Psoas muscle (tissue), 7 donors: ENCODE measurements at regions not wholly inside any gene's neighbourhood (a gene's known extent, or its start where the extent isn't known, plus 50 kb on each side); places are given as distances from the start of the nearest gene placed in this dataset.
"Not testable (repeated sequence)": the region's sequence is repeated elsewhere in the genome, so short reads cannot be mapped to it uniquely, and the experiment has no call there.

Experiments
- ATAC-seq, 4 donors: fragments of 200-7000 bp; cut with Tn5 transposase; one replicate each; pipeline ENCODE4 v1.9.1; 2020; ENCODE audit warnings: moderate library complexity in 3 of 4, mild to moderate bottlenecking in 2 of 4
- DNase-seq, 2 donors: peaks; one replicate each; pipeline ENCODE4 v3.0.0-alpha.2; 2020
- H3K27ac ChIP-seq: fragments of 200-600 bp; one replicate; pipeline ENCODE4 v1.8.0; 2022
- H3K27me3 ChIP-seq, 3 donors: fragments of 200-600 bp in 1 of 3; one replicate each; pipeline versions ENCODE4 v1.6.1 to v1.8.0; 2013 to 2022; ENCODE audit warnings: low read length in 2 of 3, mild to moderate bottlenecking in 2 of 3, moderate library complexity in 1 of 3; ENCODE audit not compliant: insufficient read depth in 3 of 3
- H3K36me3 ChIP-seq, 2 donors: fragments of 200-600 bp in 1 of 2; one replicate each; pipeline versions ENCODE4 v1.6.1 to v1.8.0; 2013 to 2022; ENCODE audit warnings: low read depth in 1 of 2, mild to moderate bottlenecking in 1 of 2, moderate library complexity in 1 of 2; ENCODE audit not compliant: insufficient read depth in 1 of 2
- H3K4me1 ChIP-seq: fragments of 200-600 bp; one replicate; pipeline ENCODE4 v1.8.0; 2022
- H3K4me3 ChIP-seq: fragments of 200-600 bp; one replicate; pipeline ENCODE4 v1.8.0; 2022; ENCODE audit warnings: mild to moderate bottlenecking
- H3K9me3 ChIP-seq: fragments of 200-600 bp; one replicate; pipeline ENCODE4 v1.8.0; 2022
- WGBS, 3 donors: extraction: QIAGEN DNeasy Blood & Tissue Kit; methylation state at CpG; one replicate each; pipeline versions ENCODE4 v1.1.6 to v1.1.7; 2013; 5-methylcytosine and 5-hydroxymethylcytosine counted together
- intact Hi-C, 2 donors: fragments of 100-400 bp; cut with DNase I; formaldehyde crosslinking; loops; one replicate each; pipeline versions ENCODE4 v1.11.0 to v1.14.2; 2022
- TF ChIP-seq, protein P1 (sequence below): fragments of 200-600 bp; IDR thresholded peaks from one replicate; pipeline ENCODE4 v1.8.0; 2022; ENCODE audit warnings: antibody characterized with exemption
- donor health status: healthy with polysubstance abuse.
- donor health status: DM: no; HTN: no; CAD: no; lungs with moderate emphysema.
- donor health status: Bipolar disorder and iron deficiency.
- donor health status: healthy.
- donor health status: DM: yes; HTN: yes; CAD: no.
- donor health status: DM: no; HTN: no; CAD: no.
- donor health status: DM: yes; HTN: yes; CAD: no.

DNA sequence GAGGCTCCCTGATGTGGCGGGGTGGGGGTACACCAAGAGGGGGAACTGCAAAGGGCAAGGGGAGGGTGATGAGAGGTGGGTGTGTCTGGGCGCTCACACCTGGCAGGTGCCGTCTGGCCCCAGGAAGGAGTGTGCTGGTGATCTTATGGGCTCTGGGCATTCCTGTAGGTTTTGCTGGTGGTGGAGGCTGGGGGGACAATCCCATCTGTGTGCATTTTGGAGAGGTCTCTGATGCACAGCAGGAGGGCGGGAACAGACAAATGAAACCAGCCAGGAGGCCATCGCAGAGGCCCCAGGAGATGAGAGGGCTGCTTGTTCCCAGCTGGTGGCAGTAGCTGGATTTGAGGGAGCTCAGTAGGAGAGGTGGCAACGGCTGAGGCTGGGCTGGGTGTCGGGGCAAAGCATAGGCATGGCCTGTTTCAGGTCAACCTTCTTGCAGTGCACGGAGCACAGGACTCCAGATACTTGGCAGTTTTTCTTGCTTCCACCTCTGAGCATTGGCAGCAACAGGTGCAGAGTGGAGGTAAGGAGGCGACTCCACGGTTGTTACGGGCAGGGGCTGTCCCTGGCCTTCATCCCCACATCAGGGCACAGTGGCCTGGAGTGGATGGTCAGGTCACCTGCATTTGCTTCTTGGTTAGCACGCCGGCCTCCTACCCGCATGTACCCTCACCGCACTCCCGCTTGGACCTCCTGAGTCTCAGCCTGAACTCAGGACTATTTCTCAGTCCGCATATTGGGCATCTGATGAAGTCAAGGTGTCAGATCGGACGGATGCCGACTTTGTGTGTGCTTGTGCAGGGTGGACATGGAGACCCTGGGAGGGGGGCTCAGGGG, 194.2 kb upstream of the HDAC4 start:
- intact Hi-C loops: no loop called here
- H3K27ac ChIP-seq: no peak overlapping the region
- 87 to 91% (median 88%) methylated on average over 20 of the region's 20 CpGs for WGBS, 3 donors
- H3K9me3 ChIP-seq: no peaks in the 10 kb centered on the region
- no peak overlapping the region for H3K4me3 ChIP-seq
- DNase-seq: peak in 1 of 2 donors; percentile 30
- H3K27me3 ChIP-seq: no peaks in the 10 kb centered on the region
- H3K4me1 ChIP-seq: no peaks in the 10 kb centered on the region
- no peaks in the 10 kb centered on the region for H3K36me3 ChIP-seq
- TF ChIP-seq, protein P1, sequence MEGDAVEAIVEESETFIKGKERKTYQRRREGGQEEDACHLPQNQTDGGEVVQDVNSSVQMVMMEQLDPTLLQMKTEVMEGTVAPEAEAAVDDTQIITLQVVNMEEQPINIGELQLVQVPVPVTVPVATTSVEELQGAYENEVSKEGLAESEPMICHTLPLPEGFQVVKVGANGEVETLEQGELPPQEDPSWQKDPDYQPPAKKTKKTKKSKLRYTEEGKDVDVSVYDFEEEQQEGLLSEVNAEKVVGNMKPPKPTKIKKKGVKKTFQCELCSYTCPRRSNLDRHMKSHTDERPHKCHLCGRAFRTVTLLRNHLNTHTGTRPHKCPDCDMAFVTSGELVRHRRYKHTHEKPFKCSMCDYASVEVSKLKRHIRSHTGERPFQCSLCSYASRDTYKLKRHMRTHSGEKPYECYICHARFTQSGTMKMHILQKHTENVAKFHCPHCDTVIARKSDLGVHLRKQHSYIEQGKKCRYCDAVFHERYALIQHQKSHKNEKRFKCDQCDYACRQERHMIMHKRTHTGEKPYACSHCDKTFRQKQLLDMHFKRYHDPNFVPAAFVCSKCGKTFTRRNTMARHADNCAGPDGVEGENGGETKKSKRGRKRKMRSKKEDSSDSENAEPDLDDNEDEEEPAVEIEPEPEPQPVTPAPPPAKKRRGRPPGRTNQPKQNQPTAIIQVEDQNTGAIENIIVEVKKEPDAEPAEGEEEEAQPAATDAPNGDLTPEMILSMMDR: no peak
- ATAC-seq: no peak

DNA sequence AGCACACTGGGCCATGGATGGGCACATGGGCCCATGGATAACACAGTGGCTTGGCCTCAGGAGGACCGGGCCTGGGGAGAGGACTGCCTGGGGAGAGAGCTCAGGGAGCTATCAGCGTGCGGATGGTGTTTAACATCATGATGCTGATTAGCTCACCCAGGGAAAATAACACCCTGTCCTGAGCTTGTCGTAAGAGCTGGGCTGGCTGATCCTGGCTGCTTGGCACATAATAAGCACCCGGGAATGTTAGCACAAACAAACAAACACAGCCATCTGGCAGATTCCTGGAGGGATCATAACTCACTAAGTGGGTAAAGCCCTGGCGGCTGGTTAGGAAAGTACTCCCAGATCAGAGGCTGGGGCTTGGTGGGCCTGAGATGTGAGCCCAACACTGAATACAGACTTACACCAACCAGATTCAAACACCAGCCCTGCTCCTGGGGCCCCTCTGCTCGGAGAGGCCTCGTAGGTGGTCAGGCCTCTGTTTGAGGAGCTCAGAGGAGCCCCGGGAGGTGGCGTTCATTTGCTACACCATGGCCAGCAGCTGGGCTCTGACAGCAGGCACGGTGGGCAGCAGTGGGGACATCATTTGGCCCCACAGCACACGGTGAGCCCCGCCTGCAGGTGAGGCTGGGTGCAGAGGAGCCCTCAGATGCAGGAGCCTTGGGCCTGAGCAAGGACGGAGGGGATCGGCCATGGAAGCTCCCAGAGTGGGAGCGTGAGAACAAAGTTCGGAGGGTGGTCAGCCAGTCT, 193.4 kb upstream of the HDAC4 start:
- Histone ChIP-seq H3K36me3 (no peaks in the 10 kb centered on the region), H3K9me3 (no peaks in the 10 kb centered on the region), H3K4me3 (no peak overlapping the region), H3K27me3 (no peaks in the 10 kb centered on the region), H3K4me1 (no peaks in the 10 kb centered on the region), H3K27ac (no peak overlapping the region)
- intact Hi-C loops: no loop called here
- DNase-seq (peak in 1 of 2 donors; percentile 21), ATAC-seq (peak in 2 of 4 donors; percentile 62 to 77)
- TF ChIP-seq, protein P1: no peak
- WGBS, 3 donors: 61 to 73% (median 68%) methylated on average over 16 to 17 of the region's 17 CpGs

DNA sequence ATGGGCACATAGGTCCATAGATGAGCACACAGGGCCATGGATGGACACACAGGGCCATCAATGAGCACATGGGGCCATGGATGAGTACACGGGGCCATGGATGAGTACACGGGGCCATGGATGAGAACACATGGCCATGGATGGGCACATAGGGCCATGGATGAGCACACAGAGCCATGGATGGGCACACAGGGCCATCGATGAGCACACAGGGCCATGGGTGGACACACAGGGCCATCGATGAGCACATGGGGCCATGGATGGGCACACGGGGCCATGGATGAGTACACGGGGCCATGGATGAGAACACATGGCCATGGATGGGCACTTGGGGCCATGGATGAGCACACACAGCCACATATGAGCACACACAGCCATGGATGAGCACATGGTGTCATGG, 192.6 kb upstream of the HDAC4 start:
- Histone ChIP-seq H3K27ac (no peak overlapping the region), H3K4me3 (no peak overlapping the region), H3K27me3 (no peaks in the 10 kb centered on the region), H3K36me3 (no peaks in the 10 kb centered on the region), H3K4me1 (no peaks in the 10 kb centered on the region), H3K9me3 (no peaks in the 10 kb centered on the region)
- DNase-seq (peak in 1 of 2 donors; percentile 25), ATAC-seq (no peak)
- TF ChIP-seq, protein P1: no peak
- intact Hi-C loops: no loop called here
- 97 to 99% (median 97%) methylated on average over 6 of the region's 6 CpGs for WGBS, 3 donors

DNA sequence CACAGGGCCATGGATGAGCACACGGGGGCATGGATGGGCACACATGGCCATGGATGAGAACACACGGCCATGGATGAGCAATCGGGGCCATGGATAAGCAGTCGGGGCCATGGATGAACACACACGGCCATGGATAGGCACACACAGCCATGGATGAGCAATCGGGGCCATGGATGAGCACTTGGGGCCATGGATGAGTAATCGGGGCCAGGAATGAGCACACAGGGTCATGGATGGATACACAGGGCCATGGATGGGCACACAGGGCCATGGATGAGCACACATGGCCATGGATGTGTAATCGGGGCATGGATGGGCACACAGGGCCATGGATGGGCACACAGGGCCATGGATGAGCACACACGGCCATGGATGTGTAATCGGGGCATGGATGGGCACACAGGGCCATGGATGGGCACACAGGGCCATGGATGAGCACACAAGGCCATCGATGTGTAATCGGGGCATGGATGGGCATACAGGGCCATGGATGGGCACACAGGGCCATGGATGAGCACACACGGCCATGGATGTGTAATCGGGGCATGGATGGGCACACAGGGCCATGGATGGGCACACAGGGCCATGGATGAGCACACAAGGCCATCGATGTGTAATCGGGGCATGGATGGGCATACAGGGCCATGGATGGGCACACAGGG, 191.9 kb upstream of the HDAC4 start:
- ATAC-seq, H3K9me3 ChIP-seq, H3K4me3 ChIP-seq, H3K4me1 ChIP-seq, H3K27ac ChIP-seq, H3K27me3 ChIP-seq, H3K36me3 ChIP-seq, intact Hi-C loops: not testable (repeated sequence)
- 97 to 99% (median 98%) methylated on average over 10 to 16 of the region's 16 CpGs for WGBS, 3 donors
- DNase-seq: peak in 1 of 2 donors; percentile 22
